ENCODE measurements at regions not wholly inside any gene's neighbourhood (a gene's known extent, or its start where the extent isn't known, plus 50 kb on each side); places are given as distances from the start of the nearest gene placed in this dataset.

DNA sequence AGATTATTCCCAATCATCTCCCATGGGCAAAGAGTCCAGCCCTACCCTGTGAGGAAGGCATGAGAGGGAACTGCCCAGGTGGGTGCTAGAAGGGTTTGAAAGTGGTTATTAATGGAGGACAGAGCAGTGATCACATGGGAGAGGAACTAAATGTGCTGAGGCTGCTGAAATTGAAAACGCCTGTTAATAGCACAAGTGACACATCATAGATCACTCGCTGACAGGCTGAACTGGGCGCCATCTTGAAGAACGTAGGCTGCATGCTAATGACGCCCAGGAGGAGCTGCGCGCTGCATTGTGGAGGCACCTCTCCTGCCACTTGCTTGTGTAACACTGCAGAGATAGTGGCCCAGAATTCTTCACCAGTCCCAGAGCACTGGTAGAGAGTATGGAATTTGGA lies 182.9 kb downstream of the KCNA5 start:
- CTCF ChIA-PET: no interaction called here
- Histone ChIP-seq H2AFZ (ENCODE audit: low read length) (no peak overlapping the region), H3K9me3 (ENCODE audit: low read length) (no peaks in the 10 kb centered on the region), H3F3A (ENCODE audit: low read length, unreplicated experiment) (no peaks in the 10 kb centered on the region), H3K4me3 (ENCODE audit: low read length) (no peak overlapping the region), H4K20me1 (ENCODE audit: low read length) (no peaks in the 10 kb centered on the region), H3K27ac (ENCODE audit: low read length) (no peak overlapping the region), H3K4me1 (ENCODE audit: insufficient read depth, low read length) (no peaks in the 10 kb centered on the region), H3K4me2 (ENCODE audit: low read length) (no peak overlapping the region), H3K9ac (ENCODE audit: low read length) (no peak overlapping the region), H3K79me2 (ENCODE audit: low read length) (no peaks in the 10 kb centered on the region), H3K9me2 (replicated peaks; ENCODE audit: low read length) (no peaks in the 10 kb centered on the region), H3K27me3 (ENCODE audit: low read length) (no peaks in the 10 kb centered on the region), H3K36me3 (ENCODE audit: low read depth, low read length) (no peaks in the 10 kb centered on the region)
- no TSS peak for BruUV-seq (replicated peaks)
- no peak for ATAC-seq
- TF ChIP-seq, protein P1, sequence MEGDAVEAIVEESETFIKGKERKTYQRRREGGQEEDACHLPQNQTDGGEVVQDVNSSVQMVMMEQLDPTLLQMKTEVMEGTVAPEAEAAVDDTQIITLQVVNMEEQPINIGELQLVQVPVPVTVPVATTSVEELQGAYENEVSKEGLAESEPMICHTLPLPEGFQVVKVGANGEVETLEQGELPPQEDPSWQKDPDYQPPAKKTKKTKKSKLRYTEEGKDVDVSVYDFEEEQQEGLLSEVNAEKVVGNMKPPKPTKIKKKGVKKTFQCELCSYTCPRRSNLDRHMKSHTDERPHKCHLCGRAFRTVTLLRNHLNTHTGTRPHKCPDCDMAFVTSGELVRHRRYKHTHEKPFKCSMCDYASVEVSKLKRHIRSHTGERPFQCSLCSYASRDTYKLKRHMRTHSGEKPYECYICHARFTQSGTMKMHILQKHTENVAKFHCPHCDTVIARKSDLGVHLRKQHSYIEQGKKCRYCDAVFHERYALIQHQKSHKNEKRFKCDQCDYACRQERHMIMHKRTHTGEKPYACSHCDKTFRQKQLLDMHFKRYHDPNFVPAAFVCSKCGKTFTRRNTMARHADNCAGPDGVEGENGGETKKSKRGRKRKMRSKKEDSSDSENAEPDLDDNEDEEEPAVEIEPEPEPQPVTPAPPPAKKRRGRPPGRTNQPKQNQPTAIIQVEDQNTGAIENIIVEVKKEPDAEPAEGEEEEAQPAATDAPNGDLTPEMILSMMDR (conservative IDR thresholded peaks at IDR 0.05; ENCODE audit: low read depth, low read length): no peak
- no peak for TF ChIP-seq EZH2phosphoT487 (IDR thresholded peaks at IDR 0.05; ENCODE audit: borderline replicate concordance, low read length)
- intact Hi-C loops (cut with micrococcal nuclease): no loop called here
- DNase-seq: no peak
- POLR2A ChIA-PET (ENCODE audit: unreplicated experiment): no interaction called here

DNA sequence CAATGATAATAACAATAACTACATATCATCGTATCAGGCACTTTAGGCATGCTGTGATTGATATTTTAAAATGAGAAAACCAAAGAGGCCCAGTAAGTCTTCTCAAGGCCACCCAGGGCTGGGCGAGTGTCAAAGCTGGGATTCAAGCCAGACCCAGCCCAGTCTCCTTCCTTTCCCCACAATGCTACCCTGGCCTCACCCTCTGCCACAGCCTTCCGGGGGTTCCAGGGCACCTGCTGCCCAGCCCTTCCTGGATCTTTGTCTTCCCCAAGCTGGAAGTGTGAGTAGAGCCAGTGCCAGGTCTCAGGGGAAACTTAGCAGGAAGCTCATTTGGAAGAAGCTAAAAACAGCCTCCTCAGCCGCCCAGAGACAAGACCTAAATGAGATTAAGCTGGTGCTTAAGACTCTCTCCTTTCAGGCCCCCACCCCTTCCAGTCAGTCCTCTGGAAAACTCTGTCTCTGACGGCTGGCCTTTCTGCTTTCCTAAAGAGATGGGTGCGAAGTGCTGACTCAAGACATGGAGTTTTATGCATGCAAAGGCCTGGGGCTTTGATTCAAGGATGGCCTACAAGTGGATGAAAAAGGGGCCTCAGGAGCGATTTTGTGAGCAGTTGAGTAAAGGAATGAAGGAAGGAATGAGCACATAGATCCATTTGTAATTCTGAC lies 184.2 kb downstream of the KCNA5 start:
- Histone ChIP-seq H3F3A (ENCODE audit: low read length, unreplicated experiment) (no peaks in the 10 kb centered on the region), H4K20me1 (ENCODE audit: low read length) (no peaks in the 10 kb centered on the region), H3K9ac (ENCODE audit: low read length) (no peak overlapping the region), H3K4me1 (ENCODE audit: insufficient read depth, low read length) (no peaks in the 10 kb centered on the region), H3K27me3 (ENCODE audit: low read length) (no peaks in the 10 kb centered on the region), H3K4me3 (ENCODE audit: low read length) (no peak overlapping the region), H2AFZ (ENCODE audit: low read length) (no peak overlapping the region), H3K27ac (ENCODE audit: low read length) (no peak overlapping the region), H3K9me3 (ENCODE audit: low read length) (no peaks in the 10 kb centered on the region), H3K4me2 (ENCODE audit: low read length) (no peak overlapping the region), H3K79me2 (ENCODE audit: low read length) (no peaks in the 10 kb centered on the region), H3K9me2 (replicated peaks; ENCODE audit: low read length) (no peaks in the 10 kb centered on the region), H3K36me3 (ENCODE audit: low read depth, low read length) (no peaks in the 10 kb centered on the region)
- no TSS peak for BruUV-seq (replicated peaks)
- POLR2A ChIA-PET (ENCODE audit: unreplicated experiment): no interaction called here
- CTCF ChIA-PET: no interaction called here
- DNase-seq (no peak), ATAC-seq (no peak)
- TF ChIP-seq EZH2 (IDR thresholded peaks at IDR 0.05; ENCODE audit: low read length, unreplicated experiment) (no peak), EZH2phosphoT487 (IDR thresholded peaks at IDR 0.05; ENCODE audit: borderline replicate concordance, low read length) (no peak)
- TF ChIP-seq, protein P1 (conservative IDR thresholded peaks at IDR 0.05; ENCODE audit: low read depth, low read length): no peak
- intact Hi-C loops (cut with micrococcal nuclease): no loop called here

DNA sequence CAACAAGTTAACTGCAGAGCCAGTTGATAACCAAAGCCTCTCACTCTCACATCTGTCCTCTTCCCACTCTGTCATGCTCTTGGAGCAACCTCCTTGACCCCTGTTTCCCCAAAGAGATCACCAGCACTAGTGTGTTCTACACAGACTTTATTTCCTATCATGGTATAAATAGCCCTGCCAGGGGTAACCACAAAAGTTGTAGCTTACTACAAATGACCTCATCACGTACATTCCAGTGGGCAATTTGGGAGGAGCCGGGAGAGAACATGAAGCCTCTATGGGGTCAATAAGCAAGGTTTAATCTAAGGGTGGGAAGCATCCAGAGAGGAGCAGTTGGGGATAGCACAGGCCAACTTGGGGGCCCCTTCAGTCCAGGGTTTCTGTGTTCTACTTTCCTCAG lies 186.5 kb downstream of the KCNA5 start:
- Histone ChIP-seq H3F3A (ENCODE audit: low read length, unreplicated experiment) (no peaks in the 10 kb centered on the region), H3K27ac (ENCODE audit: low read length) (no peak overlapping the region), H3K4me2 (ENCODE audit: low read length) (no peak overlapping the region), H3K9me3 (ENCODE audit: low read length) (no peaks in the 10 kb centered on the region), H3K9ac (ENCODE audit: low read length) (no peak overlapping the region), H3K36me3 (ENCODE audit: low read depth, low read length) (no peaks in the 10 kb centered on the region), H3K4me3 (ENCODE audit: low read length) (no peak overlapping the region), H2AFZ (ENCODE audit: low read length) (no peak overlapping the region), H4K20me1 (ENCODE audit: low read length) (no peaks in the 10 kb centered on the region), H3K79me2 (ENCODE audit: low read length) (no peaks in the 10 kb centered on the region), H3K27me3 (ENCODE audit: low read length) (no peaks in the 10 kb centered on the region), H3K9me2 (replicated peaks; ENCODE audit: low read length) (no peaks in the 10 kb centered on the region), H3K4me1 (ENCODE audit: insufficient read depth, low read length) (no peaks in the 10 kb centered on the region)
- ChIA-PET CTCF (no interaction called here), POLR2A (ENCODE audit: unreplicated experiment) (no interaction called here)
- intact Hi-C loops (cut with micrococcal nuclease): no loop called here
- BruUV-seq (replicated peaks): no TSS peak
- TF ChIP-seq EZH2phosphoT487 (IDR thresholded peaks at IDR 0.05; ENCODE audit: borderline replicate concordance, low read length) (no peak), EZH2 (IDR thresholded peaks at IDR 0.05; ENCODE audit: low read length, unreplicated experiment) (no peak)
- TF ChIP-seq, protein P1 (conservative IDR thresholded peaks at IDR 0.05; ENCODE audit: low read depth, low read length): no peak
- DNase-seq: no peak
- no peak for ATAC-seq
